ENCODE measurements at regions not wholly inside any gene's neighbourhood (a gene's known extent, or its start where the extent isn't known, plus 50 kb on each side); places are given as distances from the start of the nearest gene placed in this dataset.

DNA sequence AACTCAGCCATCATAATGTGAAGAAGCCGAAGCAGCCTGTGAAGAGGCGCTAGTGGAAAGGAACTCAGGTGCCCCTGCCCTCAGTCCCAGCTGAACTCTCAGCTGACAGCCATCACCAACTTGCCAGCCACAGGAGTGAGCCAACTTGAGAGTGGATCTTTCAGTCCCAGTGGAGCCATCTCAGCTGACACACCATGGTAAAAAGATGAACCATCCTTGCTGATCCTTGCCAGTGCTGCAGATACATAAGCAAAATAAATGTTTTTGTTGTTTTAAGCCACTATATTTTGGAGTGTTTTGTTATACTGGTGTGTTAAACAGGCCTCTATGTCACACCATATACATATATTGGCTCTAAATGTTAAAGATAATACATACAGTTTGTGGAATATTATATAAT lies 195.8 kb upstream of the SPRED2 start:
- ChIA-PET CTCF (no interaction called here), POLR2A (no interaction called here)
- Histone ChIP-seq H3K79me2 (ENCODE audit: control insufficient read depth, insufficient read depth, low read length) (no peaks in the 10 kb centered on the region), H3K9ac (ENCODE audit: low read length) (no peak overlapping the region), H3K4me3 (ENCODE audit: control extremely low read depth in 1 of 5, extremely low read depth in 1 of 5, insufficient read depth in 1 of 5, low read depth in 2 of 5, low read length in 4 of 5) (no peak overlapping the region), H3K36me3 (replicated peaks in 1 of 2; ENCODE audit: control extremely low read depth in 1 of 2, control insufficient read depth in 1 of 2, extremely low read depth in 1 of 2, insufficient read depth in 2 of 2, low read length in 1 of 2) (no peaks in the 10 kb centered on the region), H3K4me1 (ENCODE audit: control insufficient read depth in 2 of 2, insufficient read depth in 2 of 2, low read length in 2 of 2) (peaks cover 9 to 11% of the 10 kb centered on the region in 2 donors), H4K20me1 (ENCODE audit: control insufficient read depth, insufficient read depth, low read length, poor library complexity, severe bottlenecking) (no peaks in the 10 kb centered on the region), H2AFZ (ENCODE audit: insufficient read depth, low read depth, low read length, poor library complexity, severe bottlenecking) (no peak overlapping the region), H3K27me3 (replicated peaks in 1 of 4; ENCODE audit: control extremely low read depth in 1 of 4, control insufficient read depth in 3 of 4, insufficient read depth in 4 of 4, low read length in 3 of 4) (no peaks in the 10 kb centered on the region), H3K27ac (ENCODE audit: low read length in 2 of 2) (no peak overlapping the region), H3K9me3 (ENCODE audit: control extremely low read depth in 1 of 3, control insufficient read depth in 2 of 3, insufficient read depth in 1 of 3, low read length in 2 of 3) (peaks cover 0 to 8% (median 0%) of the 10 kb centered on the region in 3 donors), H3K4me2 (replicated peaks; ENCODE audit: low read depth, low read length, poor library complexity, severe bottlenecking) (no peak overlapping the region)
- Mint-ChIP-seq H3K4me1 (peaks cover 9% of the 10 kb centered on the region), H3K27me3 (no peaks in the 10 kb centered on the region), H3K4me3 (no peak overlapping the region), H3K27ac (no peak overlapping the region), H3K9me3 (ENCODE audit: insufficient read depth) (no peaks in the 10 kb centered on the region)
- ATAC-seq (ENCODE audit: low read depth), result no peak
- 100% methylated on average over 1 of the region's 2 CpGs for WGBS (ENCODE audit: insufficient coverage)
- DNase-seq, result no peak
- intact Hi-C loops (cut with micrococcal nuclease), result no loop called here
- no peak for TF ChIP-seq EZH2 (IDR thresholded peaks at IDR 0.05; ENCODE audit: borderline replicate concordance, insufficient read depth, low read depth, low read length, poor library complexity, severe bottlenecking)
- TF ChIP-seq, protein P1, sequence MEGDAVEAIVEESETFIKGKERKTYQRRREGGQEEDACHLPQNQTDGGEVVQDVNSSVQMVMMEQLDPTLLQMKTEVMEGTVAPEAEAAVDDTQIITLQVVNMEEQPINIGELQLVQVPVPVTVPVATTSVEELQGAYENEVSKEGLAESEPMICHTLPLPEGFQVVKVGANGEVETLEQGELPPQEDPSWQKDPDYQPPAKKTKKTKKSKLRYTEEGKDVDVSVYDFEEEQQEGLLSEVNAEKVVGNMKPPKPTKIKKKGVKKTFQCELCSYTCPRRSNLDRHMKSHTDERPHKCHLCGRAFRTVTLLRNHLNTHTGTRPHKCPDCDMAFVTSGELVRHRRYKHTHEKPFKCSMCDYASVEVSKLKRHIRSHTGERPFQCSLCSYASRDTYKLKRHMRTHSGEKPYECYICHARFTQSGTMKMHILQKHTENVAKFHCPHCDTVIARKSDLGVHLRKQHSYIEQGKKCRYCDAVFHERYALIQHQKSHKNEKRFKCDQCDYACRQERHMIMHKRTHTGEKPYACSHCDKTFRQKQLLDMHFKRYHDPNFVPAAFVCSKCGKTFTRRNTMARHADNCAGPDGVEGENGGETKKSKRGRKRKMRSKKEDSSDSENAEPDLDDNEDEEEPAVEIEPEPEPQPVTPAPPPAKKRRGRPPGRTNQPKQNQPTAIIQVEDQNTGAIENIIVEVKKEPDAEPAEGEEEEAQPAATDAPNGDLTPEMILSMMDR (IDR thresholded peaks at IDR 0.05), result no peak

DNA sequence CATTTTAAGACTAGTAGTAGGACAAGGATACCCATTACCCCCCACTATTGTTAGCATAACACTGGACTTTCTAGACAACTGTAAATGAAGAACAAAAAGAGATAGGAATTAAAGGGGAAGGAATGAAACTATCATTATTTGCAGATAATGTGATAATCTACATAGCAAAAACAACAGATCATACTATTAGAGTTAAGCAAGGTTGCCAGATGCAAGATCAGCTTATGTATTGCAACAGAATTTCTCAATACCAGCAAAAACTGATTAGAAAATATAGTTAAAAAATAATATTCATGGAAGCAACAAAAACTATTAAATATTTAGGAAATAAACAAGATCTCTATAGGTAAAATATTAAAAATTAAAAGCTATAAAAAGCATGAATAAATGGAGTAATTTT lies 194.4 kb upstream of the SPRED2 start:
- CTCF ChIA-PET, result no interaction called here
- Histone ChIP-seq H2AFZ (ENCODE audit: insufficient read depth, low read depth, low read length, poor library complexity, severe bottlenecking) (no peak overlapping the region), H4K20me1 (ENCODE audit: control insufficient read depth, insufficient read depth, low read length, poor library complexity, severe bottlenecking) (no peaks in the 10 kb centered on the region), H3K4me3 (ENCODE audit: control extremely low read depth in 1 of 5, extremely low read depth in 1 of 5, insufficient read depth in 1 of 5, low read depth in 2 of 5, low read length in 4 of 5) (no peak overlapping the region), H3K27ac (ENCODE audit: low read length in 2 of 2) (no peak overlapping the region), H3K9me3 (ENCODE audit: control extremely low read depth in 1 of 3, control insufficient read depth in 2 of 3, insufficient read depth in 1 of 3, low read length in 2 of 3) (peaks cover 0 to 4% (median 0%) of the 10 kb centered on the region in 3 donors), H3K9ac (ENCODE audit: low read length) (no peak overlapping the region), H3K4me2 (replicated peaks; ENCODE audit: low read depth, low read length, poor library complexity, severe bottlenecking) (no peak overlapping the region), H3K4me1 (ENCODE audit: control insufficient read depth in 2 of 2, insufficient read depth in 2 of 2, low read length in 2 of 2) (peaks cover 13 to 19% of the 10 kb centered on the region in 2 donors), H3K27me3 (replicated peaks in 1 of 4; ENCODE audit: control extremely low read depth in 1 of 4, control insufficient read depth in 3 of 4, insufficient read depth in 4 of 4, low read length in 3 of 4) (no peaks in the 10 kb centered on the region), H3K36me3 (replicated peaks in 1 of 2; ENCODE audit: control extremely low read depth in 1 of 2, control insufficient read depth in 1 of 2, extremely low read depth in 1 of 2, insufficient read depth in 2 of 2, low read length in 1 of 2) (no peaks in the 10 kb centered on the region), H3K79me2 (ENCODE audit: control insufficient read depth, insufficient read depth, low read length) (no peaks in the 10 kb centered on the region)
- DNase-seq, result no peak
- peaks cover 10% of the 10 kb centered on the region for H3K27me3 Mint-ChIP-seq
- intact Hi-C loops (cut with micrococcal nuclease), result no loop called here
- H3K4me1 Mint-ChIP-seq, result peaks cover 18% of the 10 kb centered on the region
- no peak overlapping the region for H3K27ac Mint-ChIP-seq
- TF ChIP-seq, protein P1 (IDR thresholded peaks at IDR 0.05), result no peak
- no peak for TF ChIP-seq EZH2 (IDR thresholded peaks at IDR 0.05; ENCODE audit: borderline replicate concordance, insufficient read depth, low read depth, low read length, poor library complexity, severe bottlenecking)
- no peak for ATAC-seq (ENCODE audit: low read depth)
- no peak overlapping the region for H3K4me3 Mint-ChIP-seq
- no peaks in the 10 kb centered on the region for H3K9me3 Mint-ChIP-seq (ENCODE audit: insufficient read depth)
- POLR2A ChIA-PET, result no interaction called here

Measured in B cell (primary cell).